ENCODE measurements at regions not wholly inside any gene's neighbourhood (a gene's known extent, or its start where the extent isn't known, plus 50 kb on each side); places are given as distances from the start of the nearest gene placed in this dataset.

GRCh38 chrX:122303761-122304160 is 880.3 kb upstream of the GRIA3 start:
- TF ChIP-seq CTCF (IDR thresholded peaks at IDR 0.05; ENCODE audit: low read depth, low read length, poor library complexity, severe bottlenecking): no peak
- TF ChIP-seq EZH2phosphoT487 (IDR thresholded peaks at IDR 0.05; ENCODE audit: borderline replicate concordance, low read length): no peak
